HG03354 (cell line): ENCODE measurements at regions not wholly inside any gene's neighbourhood (a gene's known extent, or its start where the extent isn't known, plus 50 kb on each side); places are given as distances from the start of the nearest gene placed in this dataset.
"Not testable (repeated sequence)": the region's sequence is repeated elsewhere in the genome, so short reads cannot be mapped to it uniquely, and the experiment has no call there.

ENCODE experiments used
- ATAC-seq: cut with Tn5 transposase; IDR thresholded peaks from one replicate; pipeline ENCODE4 v1.9.1; 2021; ENCODE audit warnings: mild to moderate bottlenecking; ENCODE audit not compliant: unreplicated experiment, poor library complexity, severe bottlenecking

GRCh38 chr5:101153526-101153925 is 250.4 kb upstream of the ST8SIA4 start:
- ATAC-seq: no peak

GRCh38 chr5:101143526-101143925 is 240.4 kb upstream of the ST8SIA4 start:
- no peak for ATAC-seq

GRCh38 chr5:101142102-101142501 is 239.0 kb upstream of the ST8SIA4 start:
- ATAC-seq: no peak

- no peak for ATAC-seq
Measured at GRCh38 chr5:101136454-101136853, 233.4 kb upstream of the ST8SIA4 start.

GRCh38 chr5:101123363-101123762 is 220.3 kb upstream of the ST8SIA4 start:
- ATAC-seq: no peak

GRCh38 chr5:101112645-101113044 is 209.6 kb upstream of the ST8SIA4 start:
- ATAC-seq: no peak

- no peak for ATAC-seq
Measured at GRCh38 chr5:101103874-101104273, 200.8 kb upstream of the ST8SIA4 start.

- no peak for ATAC-seq
Measured at GRCh38 chr5:101102506-101102905, 199.4 kb upstream of the ST8SIA4 start.

- no peak for ATAC-seq
Measured at GRCh38 chr5:101091902-101092301, 188.8 kb upstream of the ST8SIA4 start.

- no peak for ATAC-seq
Measured at GRCh38 chr5:101084353-101084752, 181.3 kb upstream of the ST8SIA4 start.

- no peak for ATAC-seq
Measured at GRCh38 chr5:101080462-101081240, 177.6 kb upstream of the ST8SIA4 start.

GRCh38 chr5:101068298-101068697 is 165.2 kb upstream of the ST8SIA4 start:
- ATAC-seq: no peak

GRCh38 chr5:101067429-101067828 is 164.3 kb upstream of the ST8SIA4 start:
- no peak for ATAC-seq

- ATAC-seq: no peak
Measured at GRCh38 chr5:101062902-101063301, 159.8 kb upstream of the ST8SIA4 start.

- ATAC-seq: peak; percentile 90
Measured at GRCh38 chr5:101047181-101047580, 144.1 kb upstream of the ST8SIA4 start.

GRCh38 chr5:101045689-101046088 is 142.6 kb upstream of the ST8SIA4 start:
- no peak for ATAC-seq

GRCh38 chr5:101040002-101040401 is 136.9 kb upstream of the ST8SIA4 start:
- ATAC-seq: not testable (repeated sequence)

GRCh38 chr5:101036778-101037177 is 133.7 kb upstream of the ST8SIA4 start:
- ATAC-seq: no peak

GRCh38 chr5:101035425-101035824 is 132.3 kb upstream of the ST8SIA4 start:
- ATAC-seq: no peak

GRCh38 chr5:101024299-101024698 is 121.2 kb upstream of the ST8SIA4 start:
- ATAC-seq: peak; percentile 76

GRCh38 chr5:101018299-101018698 is 115.2 kb upstream of the ST8SIA4 start:
- ATAC-seq: no peak

GRCh38 chr5:101012880-101013279 is 109.8 kb upstream of the ST8SIA4 start:
- no peak for ATAC-seq
